Mammary epithelial cell (primary cell): ENCODE measurements at regions not wholly inside any gene's neighbourhood (a gene's known extent, or its start where the extent isn't known, plus 50 kb on each side); places are given as distances from the start of the nearest gene placed in this dataset.

Source experiments
- CTCF ChIP-seq, 2 donors: IDR thresholded peaks in 1 of 2; conservative IDR thresholded peaks in 1 of 2; 2 replicates each; pipeline ENCODE4 v1.5.1; 2011 to 2012; ENCODE audit warnings: inconsistent platforms in 2 of 2, low read length in 2 of 2, mild to moderate bottlenecking in 2 of 2, control low read depth in 1 of 2, low read depth in 1 of 2; ENCODE audit not compliant: insufficient read depth in 1 of 2; ENCODE audit errors: extremely low read depth in 1 of 2
- EZH2 ChIP-seq: IDR thresholded peaks from 2 replicates; pipeline ENCODE4 v1.6.1; 2012; ENCODE audit warnings: low read length, inconsistent platforms, borderline replicate concordance

DNA sequence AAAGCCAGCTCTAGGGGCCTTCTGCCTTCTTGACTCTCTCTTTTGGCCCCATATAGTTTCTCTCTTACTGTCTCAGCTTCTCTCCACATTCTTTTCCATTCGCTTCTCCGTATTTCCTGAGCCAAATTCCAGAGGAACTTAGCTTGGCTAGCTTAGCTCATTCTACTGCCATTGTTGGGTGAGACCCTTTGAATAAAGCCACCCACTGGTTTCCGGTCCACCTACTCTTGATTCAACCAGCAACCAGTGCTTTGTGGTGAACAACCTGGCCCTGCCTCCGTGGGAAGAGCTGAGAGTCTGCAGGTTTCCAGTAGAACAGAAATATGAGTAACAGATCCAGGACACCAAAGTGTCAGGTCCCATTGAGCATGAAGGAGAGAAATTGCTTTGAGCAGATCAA, 81.3 kb upstream of the ARHGAP20 start:
- TF ChIP-seq CTCF (conservative IDR thresholded peaks at IDR 0.05 in 1 of 2, IDR thresholded peaks at IDR 0.05 in 1 of 2; ENCODE audit: extremely low read depth in 1 of 2, insufficient read depth in 1 of 2, low read depth in 1 of 2, low read length in 2 of 2) = no peak
- no peak for TF ChIP-seq EZH2
